H9 (cell line): ENCODE measurements at regions not wholly inside any gene's neighbourhood (a gene's known extent, or its start where the extent isn't known, plus 50 kb on each side); places are given as distances from the start of the nearest gene placed in this dataset.

Experiments
- DNase-seq: peaks from one replicate; pipeline ENCODE4 v3.0.0-alpha.2; 2017
- H2AFZ ChIP-seq: one replicate; pipeline ENCODE4 v1.6.1; 2013; ENCODE audit warnings: mild to moderate bottlenecking, low read length, control low read depth, moderate library complexity
- H2AK5ac ChIP-seq: 2 replicates; pipeline ENCODE4 v1.6.1; 2013; ENCODE audit warnings: low read length, control low read depth, mixed read lengths; ENCODE audit not compliant: insufficient read length
- H2BK120ac ChIP-seq: one replicate; pipeline ENCODE4 v1.6.1; 2013; ENCODE audit warnings: low read depth, mild to moderate bottlenecking, low read length, control low read depth, inconsistent platforms; ENCODE audit not compliant: poor library complexity, severe bottlenecking
- H2BK12ac ChIP-seq: 2 replicates; pipeline ENCODE4 v1.6.1; 2013; ENCODE audit warnings: low read length, control low read depth, mixed read lengths, low read depth; ENCODE audit not compliant: insufficient read length
- H2BK15ac ChIP-seq: 2 replicates; pipeline ENCODE4 v1.6.1; 2013; ENCODE audit warnings: low read depth, low read length, control low read depth
- H2BK20ac ChIP-seq: one replicate; pipeline ENCODE4 v1.6.1; 2013; ENCODE audit warnings: low read depth, mild to moderate bottlenecking, low read length, control low read depth, inconsistent platforms; ENCODE audit not compliant: poor library complexity, severe bottlenecking
- H2BK5ac ChIP-seq: 2 replicates; pipeline ENCODE4 v1.6.1; 2013; ENCODE audit warnings: low read length, control low read depth, mixed read lengths; ENCODE audit not compliant: insufficient read length
- H3K14ac ChIP-seq: 2 replicates; pipeline ENCODE4 v1.6.1; 2013; ENCODE audit warnings: low read length, control low read depth; ENCODE audit not compliant: insufficient read depth
- H3K18ac ChIP-seq: 2 replicates; pipeline ENCODE4 v1.6.1; 2013; ENCODE audit warnings: low read depth, mild to moderate bottlenecking, mixed read lengths, low read length, control low read depth; ENCODE audit not compliant: insufficient read length
- H3K23ac ChIP-seq: 2 replicates; pipeline ENCODE4 v1.6.1; 2013; ENCODE audit warnings: low read length, control low read depth, mixed read lengths, low read depth; ENCODE audit not compliant: insufficient read length
- H3K23me2 ChIP-seq: 2 replicates; pipeline ENCODE4 v1.6.1; 2013; ENCODE audit warnings: low read depth, mild to moderate bottlenecking, mixed read lengths, low read length, control low read depth; ENCODE audit not compliant: insufficient read length, poor library complexity, severe bottlenecking
- H3K27ac ChIP-seq: 2 replicates; pipeline ENCODE4 v1.5.1; 2013; ENCODE audit warnings: low read length, control low read depth, mixed read lengths, low read depth; ENCODE audit not compliant: insufficient read length
- H3K27me3 ChIP-seq: 2 replicates; pipeline ENCODE4 v1.6.1; 2013; ENCODE audit warnings: low read length, control low read depth, inconsistent platforms; ENCODE audit not compliant: insufficient read depth
- H3K4ac ChIP-seq: 2 replicates; pipeline ENCODE4 v1.6.1; 2013; ENCODE audit warnings: low read depth, mild to moderate bottlenecking, control low read depth, inconsistent platforms, low read length, moderate library complexity
- H3K4me1 ChIP-seq: 2 replicates; pipeline ENCODE4 v1.6.1; 2013; ENCODE audit warnings: low read length, control low read depth, inconsistent platforms; ENCODE audit not compliant: insufficient read depth
- H3K4me2 ChIP-seq: 2 replicates; pipeline ENCODE4 v1.6.1; 2013; ENCODE audit warnings: low read length, control low read depth, mixed read lengths; ENCODE audit not compliant: insufficient read length, insufficient read depth
- H3K56ac ChIP-seq: 2 replicates; pipeline ENCODE4 v1.6.1; 2013; ENCODE audit warnings: low read depth, mild to moderate bottlenecking, mixed read lengths, low read length, control low read depth; ENCODE audit not compliant: insufficient read length
- H3K79me1 ChIP-seq: 2 replicates; pipeline ENCODE4 v1.6.1; 2013; ENCODE audit warnings: low read depth, mild to moderate bottlenecking, moderate library complexity, low read length, control low read depth, inconsistent platforms; ENCODE audit not compliant: insufficient read depth, poor library complexity, severe bottlenecking
- H3K79me2 ChIP-seq: 2 replicates; pipeline ENCODE4 v1.6.1; 2013; ENCODE audit warnings: low read length, control low read depth, inconsistent platforms; ENCODE audit not compliant: insufficient read depth
- H3K9ac ChIP-seq: 2 replicates; pipeline ENCODE4 v1.6.1; 2013; ENCODE audit warnings: low read length, control low read depth, mixed read lengths; ENCODE audit not compliant: insufficient read length; ENCODE audit errors: extremely low read depth
- H3K9me3 ChIP-seq: one replicate; pipeline ENCODE4 v1.6.1; 2013; ENCODE audit warnings: low read depth, low read length, inconsistent platforms; ENCODE audit not compliant: control insufficient read depth
- H3T11ph ChIP-seq: one replicate; pipeline ENCODE4 v1.6.1; 2013; ENCODE audit warnings: mild to moderate bottlenecking, low read length, control low read depth, inconsistent platforms
- H4K20me1 ChIP-seq: one replicate; pipeline ENCODE4 v1.6.1; 2013; ENCODE audit not compliant: control insufficient read depth, insufficient read length, insufficient read depth
- H4K5ac ChIP-seq: 2 replicates; pipeline ENCODE4 v1.6.1; 2013; ENCODE audit warnings: low read depth, mild to moderate bottlenecking, mixed read lengths, low read length, control low read depth; ENCODE audit not compliant: insufficient read length
- H4K8ac ChIP-seq: replicated peaks from 2 replicates; pipeline ENCODE4 v1.6.1; 2013; ENCODE audit warnings: low read length, control low read depth, mixed read lengths, low read depth; ENCODE audit not compliant: insufficient read length
- H4K91ac ChIP-seq: 2 replicates; pipeline ENCODE4 v1.6.1; 2013; ENCODE audit warnings: low read depth, mild to moderate bottlenecking, moderate library complexity, mixed read lengths, low read length, control low read depth; ENCODE audit not compliant: insufficient read length
- H3K27ac Mint-ChIP-seq, 3 experiments: 2 replicates in 2 of 3; 3 replicates in 1 of 3; pipeline ENCODE4 v1.8.0; 2020 to 2021; ENCODE audit warnings: mixed read lengths in 3 of 3, mild to moderate bottlenecking in 1 of 3, moderate library complexity in 1 of 3
- H3K27me3 Mint-ChIP-seq: 2 replicates; pipeline ENCODE4 v1.8.0; 2021; ENCODE audit warnings: low read depth, mild to moderate bottlenecking, moderate library complexity, mixed read lengths
- H3K36me3 Mint-ChIP-seq, 3 experiments: 2 replicates in 2 of 3; 3 replicates in 1 of 3; pipeline ENCODE4 v1.8.0; 2020 to 2021; ENCODE audit warnings: low read depth in 3 of 3, mixed read lengths in 3 of 3; ENCODE audit not compliant: insufficient read depth in 1 of 3
- H3K4me1 Mint-ChIP-seq, 2 experiments: 2 replicates each; pipeline ENCODE4 v1.8.0; 2020; ENCODE audit warnings: mixed read lengths in 2 of 2
- H3K4me3 Mint-ChIP-seq, 2 experiments: 2 replicates in 1 of 2; 3 replicates in 1 of 2; pipeline ENCODE4 v1.8.0; 2020 to 2021; ENCODE audit warnings: mild to moderate bottlenecking in 2 of 2, mixed read lengths in 2 of 2, moderate library complexity in 1 of 2
- H3K9me3 Mint-ChIP-seq, 2 experiments: 2 replicates in 1 of 2; 3 replicates in 1 of 2; pipeline ENCODE4 v1.8.0; 2020; ENCODE audit warnings: mild to moderate bottlenecking in 2 of 2, mixed read lengths in 2 of 2, moderate library complexity in 1 of 2
- CTCF ChIP-seq: fragments of 200-600 bp; sonication (generic); conservative IDR thresholded peaks from 3 replicates; pipeline ENCODE4 v1.8.0; 2021; ENCODE audit warnings: antibody characterized with exemption, mild to moderate bottlenecking
- WGBS: extraction: QIAGEN DNeasy Blood & Tissue Kit; methylation state at CpG from one replicate; pipeline ENCODE4 v1.1.7; 2013; ENCODE audit warnings: missing lambda C conversion rate, low lambda C conversion rate, mixed read lengths; ENCODE audit not compliant: insufficient read length; ENCODE audit errors: extremely low coverage; 5-methylcytosine and 5-hydroxymethylcytosine counted together

- Mint-ChIP-seq H3K27me3 (peaks cover 4% of the 10 kb centered on the region), H3K9me3 (no peaks in the 10 kb centered on the region), H3K36me3 (no peaks in the 10 kb centered on the region), H3K4me3 (no peak overlapping the region), H3K4me1 (peaks cover 19 to 20% of the 10 kb centered on the region in 2 experiments), H3K27ac (no peak overlapping the region)
- DNase-seq: no peak
- Histone ChIP-seq H4K5ac (no peak overlapping the region), H3K79me2 (no peaks in the 10 kb centered on the region), H2BK120ac (no peak overlapping the region), H4K91ac (no peak overlapping the region), H3T11ph (no peak overlapping the region), H4K20me1 (no peaks in the 10 kb centered on the region), H3K27me3 (no peaks in the 10 kb centered on the region), H3K56ac (no peak overlapping the region), H3K4ac (no peak overlapping the region), H3K9ac (no peak overlapping the region), H3K27ac (no peak overlapping the region), H3K18ac (no peak overlapping the region), H2BK15ac (no peak overlapping the region), H3K79me1 (no peaks in the 10 kb centered on the region), H2BK12ac (no peak overlapping the region), H2AK5ac (no peak overlapping the region), H2BK5ac (no peak overlapping the region), H3K4me1 (peaks cover 3% of the 10 kb centered on the region; the same call in 1 of the 2 replicates), H3K23ac (no peak overlapping the region), H3K9me3 (no peaks in the 10 kb centered on the region), H2BK20ac (no peak overlapping the region), H4K8ac (no peak overlapping the region), H3K14ac (no peak overlapping the region), H2AFZ (no peak overlapping the region), H3K23me2 (no peaks in the 10 kb centered on the region), H3K4me2 (no peak overlapping the region)
- no CpG with 5 or more reads among the region's 3 CpGs for WGBS
- TF ChIP-seq CTCF: no peak
Measured at GRCh38 chr16:87248714-87249113, 68.5 kb downstream of the C16orf95 start.
